ENCODE measurements at regions not wholly inside any gene's neighbourhood (a gene's known extent, or its start where the extent isn't known, plus 50 kb on each side); places are given as distances from the start of the nearest gene placed in this dataset.

DNA sequence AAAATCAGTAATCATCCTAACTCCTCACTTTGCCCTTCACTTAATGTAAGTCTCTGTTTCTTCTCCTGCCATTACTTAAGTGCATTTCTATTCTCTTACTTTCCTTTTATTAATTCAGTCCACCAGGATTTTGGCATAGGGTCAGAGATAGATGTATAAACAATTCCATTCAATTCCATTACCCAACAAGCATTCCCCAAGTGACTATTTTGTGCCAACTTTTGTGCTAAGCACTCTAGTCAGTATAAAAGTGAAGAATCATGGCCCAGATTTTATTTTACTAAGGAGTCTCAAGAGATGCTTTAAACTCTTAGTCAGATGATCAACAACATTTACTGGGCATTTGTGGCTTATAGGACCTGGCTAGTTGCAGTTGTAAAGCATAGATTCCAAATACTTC, 159.3 kb downstream of the DMAC1 start:
- FAIRE-seq (no peak), DNase-seq (ENCODE audit: low read depth in 1 of 2, low spot score in 2 of 2) (no peak)
- TF ChIP-seq SRF (IDR thresholded peaks at IDR 0.05; ENCODE audit: low read depth, low read length) (no peak), KDM4A (IDR thresholded peaks at IDR 0.05; ENCODE audit: low read depth, low read length, severe bottlenecking) (no peak), RXRA (IDR thresholded peaks at IDR 0.05; ENCODE audit: insufficient read depth, low read depth, low read length) (no peak), YY1 (IDR thresholded peaks at IDR 0.05; ENCODE audit: low read depth, low read length) (no peak)
- Histone ChIP-seq H3K27me3 (replicated peaks in 1 of 4; ENCODE audit: control insufficient read depth in 3 of 4, extremely low read depth in 1 of 4, insufficient read depth in 3 of 4, low read length in 3 of 4) (no peaks in the 10 kb centered on the region), H2BK15ac (ENCODE audit: low read length) (no peak overlapping the region), H2AFZ (ENCODE audit: low read length) (no peak overlapping the region), H4K20me1 (replicated peaks in 1 of 2; ENCODE audit: control insufficient read depth in 1 of 2, insufficient read depth in 2 of 2, low read length in 2 of 2) (no peaks in the 10 kb centered on the region), H3K79me1 (ENCODE audit: low read depth, low read length) (no peaks in the 10 kb centered on the region), H2BK120ac (replicated peaks; ENCODE audit: low read depth, low read length) (no peak overlapping the region), H2BK12ac (ENCODE audit: low read depth, low read length) (no peak overlapping the region), H3K27ac (ENCODE audit: low read depth, low read length) (no peak overlapping the region), H2AK5ac (ENCODE audit: low read depth, low read length) (no peak overlapping the region), H3K23me2 (ENCODE audit: low read depth, low read length) (no peaks in the 10 kb centered on the region), H3K36me3 (ENCODE audit: control insufficient read depth in 2 of 4, insufficient read depth in 4 of 4, low read length in 3 of 4) (no peaks in the 10 kb centered on the region), H2BK5ac (ENCODE audit: low read depth, low read length) (no peak overlapping the region), H3K56ac (replicated peaks; ENCODE audit: insufficient read length, low read depth, low read length) (no peak overlapping the region), H4K5ac (ENCODE audit: insufficient read length, low read depth, low read length) (no peak overlapping the region), H3K4ac (replicated peaks; ENCODE audit: insufficient read length, low read depth, low read length) (no peak overlapping the region), H3K23ac (ENCODE audit: insufficient read length) (no peak overlapping the region), H4K8ac (ENCODE audit: extremely low read depth, insufficient read depth, low read length) (no peak overlapping the region), H3K4me2 (ENCODE audit: insufficient read depth in 1 of 2, low read depth in 2 of 2, low read length in 2 of 2) (no peak overlapping the region), H3K79me2 (ENCODE audit: control insufficient read depth in 1 of 2, insufficient read depth in 2 of 2, low read length in 2 of 2) (no peaks in the 10 kb centered on the region), H2BK20ac (ENCODE audit: low read length) (no peak overlapping the region), H3K18ac (ENCODE audit: extremely low read depth, low read length) (no peak overlapping the region), H3K14ac (ENCODE audit: insufficient read length) (no peak overlapping the region), H3K4me1 (replicated peaks in 1 of 4; ENCODE audit: control insufficient read depth in 3 of 4, insufficient read depth in 4 of 4, low read length in 3 of 4) (no peaks in the 10 kb centered on the region; a peak in 1 of 7 replicates), H3K9ac (replicated peaks in 1 of 4; ENCODE audit: extremely low read depth in 1 of 4, low read depth in 3 of 4, low read length in 3 of 4) (no peak overlapping the region), H3K9me3 (ENCODE audit: insufficient read depth in 2 of 2, low read depth in 1 of 2, low read length in 1 of 2) (no peaks in the 10 kb centered on the region), H4K91ac (replicated peaks; ENCODE audit: insufficient read length, low read length) (no peak overlapping the region), H3K4me3 (ENCODE audit: extremely low read depth in 1 of 4, insufficient read depth in 2 of 4, low read depth in 3 of 4, low read length in 4 of 4) (no peak overlapping the region)
- POLR2A ChIA-PET (ENCODE audit: partially characterized antibody) = no interaction called here
- CTCF ChIA-PET (ENCODE audit: partially characterized antibody) = interaction anchor here (1.0 to 1.2 kb wide), 2 partner anchors 16 to 18 kb away, joined by 3 read pairs; no protein-coding TSS in a partner anchor

Data from H1 (cell line).